ENCODE measurements at regions not wholly inside any gene's neighbourhood (a gene's known extent, or its start where the extent isn't known, plus 50 kb on each side); places are given as distances from the start of the nearest gene placed in this dataset.

GRCh38 chr3:177641206-177641605 is 443.9 kb upstream of the TBL1XR1 start:
- no peak overlapping the region for H3K4me3 ChIP-seq (ENCODE audit: insufficient read depth, low read length)
- H3K9me3 ChIP-seq (ENCODE audit: low read depth, low read length): no peaks in the 10 kb centered on the region
- H3K4me1 ChIP-seq (ENCODE audit: insufficient read depth, low read length): peaks cover 2% of the 10 kb centered on the region
- H3K36me3 ChIP-seq (ENCODE audit: insufficient read depth, low read length): no peaks in the 10 kb centered on the region
- TF ChIP-seq CTCF (IDR thresholded peaks at IDR 0.05; ENCODE audit: extremely low read depth, low read depth, low read length): no peak
- no peaks in the 10 kb centered on the region for H4K20me1 ChIP-seq (ENCODE audit: insufficient read depth, low read length)
- peak overlapping the region; percentile 51 for H2AFZ ChIP-seq (ENCODE audit: low read length)
- peak; percentile 62 for DNase-seq (ENCODE audit: insufficient read length, low spot score, missing footprints)
- H3K27me3 ChIP-seq (ENCODE audit: insufficient read depth, low read length): no peaks in the 10 kb centered on the region
- H3K79me2 ChIP-seq (ENCODE audit: insufficient read depth, low read length): no peaks in the 10 kb centered on the region
- H3K27ac ChIP-seq (ENCODE audit: low read depth, low read length): no peak overlapping the region
- H3K4me2 ChIP-seq (ENCODE audit: insufficient read depth, low read length): no peak overlapping the region

GRCh38 chr3:177642042-177642803 is 444.9 kb upstream of the TBL1XR1 start:
- no peak for TF ChIP-seq CTCF (IDR thresholded peaks at IDR 0.05; ENCODE audit: extremely low read depth, low read depth, low read length)
- Histone ChIP-seq H3K4me1 (ENCODE audit: insufficient read depth, low read length) (peaks cover 2% of the 10 kb centered on the region), H3K4me3 (ENCODE audit: insufficient read depth, low read length) (no peak overlapping the region), H4K20me1 (ENCODE audit: insufficient read depth, low read length) (no peaks in the 10 kb centered on the region), H3K9me3 (ENCODE audit: low read depth, low read length) (no peaks in the 10 kb centered on the region), H3K27me3 (ENCODE audit: insufficient read depth, low read length) (no peaks in the 10 kb centered on the region), H3K4me2 (ENCODE audit: insufficient read depth, low read length) (no peak overlapping the region), H3K27ac (ENCODE audit: low read depth, low read length) (no peak overlapping the region), H2AFZ (ENCODE audit: low read length) (peak overlapping the region; percentile 33), H3K36me3 (ENCODE audit: insufficient read depth, low read length) (no peaks in the 10 kb centered on the region), H3K79me2 (ENCODE audit: insufficient read depth, low read length) (no peaks in the 10 kb centered on the region)
- DNase-seq (ENCODE audit: insufficient read length, low spot score, missing footprints): no peak

GRCh38 chr3:177642804-177643125 is 445.5 kb upstream of the TBL1XR1 start:
- no peak overlapping the region for H3K4me3 ChIP-seq (ENCODE audit: insufficient read depth, low read length)
- H2AFZ ChIP-seq (ENCODE audit: low read length): peak overlapping the region; percentile 33

GRCh38 chr3:177646749-177647148 is 449.5 kb upstream of the TBL1XR1 start:
- Histone ChIP-seq H3K9me3 (ENCODE audit: low read depth, low read length) (no peaks in the 10 kb centered on the region), H3K4me2 (ENCODE audit: insufficient read depth, low read length) (no peak overlapping the region)

More at GRCh38 chr3:177642804-177643125, 445.5 kb upstream of the TBL1XR1 start:
- Histone ChIP-seq H3K27me3 (ENCODE audit: insufficient read depth, low read length) (no peaks in the 10 kb centered on the region), H3K79me2 (ENCODE audit: insufficient read depth, low read length) (no peaks in the 10 kb centered on the region), H3K36me3 (ENCODE audit: insufficient read depth, low read length) (no peaks in the 10 kb centered on the region), H4K20me1 (ENCODE audit: insufficient read depth, low read length) (no peaks in the 10 kb centered on the region), H3K4me2 (ENCODE audit: insufficient read depth, low read length) (no peak overlapping the region), H3K4me1 (ENCODE audit: insufficient read depth, low read length) (peaks cover 2% of the 10 kb centered on the region), H3K9me3 (ENCODE audit: low read depth, low read length) (no peaks in the 10 kb centered on the region), H3K27ac (ENCODE audit: low read depth, low read length) (no peak overlapping the region)
- DNase-seq (ENCODE audit: insufficient read length, low spot score, missing footprints): no peak
- no peak for TF ChIP-seq CTCF (IDR thresholded peaks at IDR 0.05; ENCODE audit: extremely low read depth, low read depth, low read length)

More at GRCh38 chr3:177646749-177647148, 449.5 kb upstream of the TBL1XR1 start:
- no peak for TF ChIP-seq CTCF (IDR thresholded peaks at IDR 0.05; ENCODE audit: extremely low read depth, low read depth, low read length)
- H3K27me3 ChIP-seq (ENCODE audit: insufficient read depth, low read length): no peaks in the 10 kb centered on the region
- no peaks in the 10 kb centered on the region for H3K79me2 ChIP-seq (ENCODE audit: insufficient read depth, low read length)
- no peak overlapping the region for H3K27ac ChIP-seq (ENCODE audit: low read depth, low read length)
- H3K4me1 ChIP-seq (ENCODE audit: insufficient read depth, low read length): no peaks in the 10 kb centered on the region
- no peak overlapping the region for H2AFZ ChIP-seq (ENCODE audit: low read length)
- no peak for DNase-seq (ENCODE audit: insufficient read length, low spot score, missing footprints)
- H4K20me1 ChIP-seq (ENCODE audit: insufficient read depth, low read length): no peaks in the 10 kb centered on the region
- H3K36me3 ChIP-seq (ENCODE audit: insufficient read depth, low read length): no peaks in the 10 kb centered on the region
- no peak overlapping the region for H3K4me3 ChIP-seq (ENCODE audit: insufficient read depth, low read length)

All from osteoblast (primary cell).